OCI-LY3 (cell line): ENCODE measurements at regions not wholly inside any gene's neighbourhood (a gene's known extent, or its start where the extent isn't known, plus 50 kb on each side); places are given as distances from the start of the nearest gene placed in this dataset.
A peak's percentile ranks its signal among the peaks of the same experiment; 100 is the strongest.

Experiments
- H2AFZ ChIP-seq: fragments of 200-600, 300-600 bp; shearing (Covaris generic); 2 replicates; pipeline ENCODE4 v1.6.0; 2014; ENCODE audit warnings: antibody characterized with exemption, low read depth, low read length
- H3K27ac ChIP-seq: fragments of 200-600, 300-600 bp; sonication (generic); 2 replicates; pipeline ENCODE4 v1.5.1; 2014; ENCODE audit warnings: mild to moderate bottlenecking, low read length, moderate library complexity, mixed read lengths
- H3K27me3 ChIP-seq: fragments of 200-600, 300-600 bp; sonication (generic); 2 replicates; pipeline ENCODE4 v1.6.1; 2014; ENCODE audit warnings: low read depth, low read length, mixed read lengths
- H3K36me3 ChIP-seq: fragments of 200-600, 300-600 bp; sonication (generic); replicated peaks from 2 replicates; pipeline ENCODE3; 2014; ENCODE audit warnings: low read depth, low read length, mixed read lengths
- H3K4me1 ChIP-seq: fragments of 300-600, 200-600 bp; sonication (generic); 2 replicates; pipeline ENCODE4 v1.6.1; 2014; ENCODE audit warnings: low read length, mixed read lengths
- H3K4me2 ChIP-seq: fragments of 200-600, 300-600 bp; sonication (generic); 2 replicates; pipeline ENCODE4 v1.6.1; 2014; ENCODE audit warnings: low read length, mixed read lengths
- H3K4me3 ChIP-seq: fragments of 300-600, 200-600 bp; sonication (generic); 2 replicates; pipeline ENCODE4 v1.5.1; 2014; ENCODE audit warnings: antibody characterized with exemption, mild to moderate bottlenecking, low read length, moderate library complexity
- H3K79me2 ChIP-seq: fragments of 300-600, 200-600 bp; shearing (Covaris generic); 2 replicates; pipeline ENCODE4 v1.6.1; 2014; ENCODE audit warnings: mild to moderate bottlenecking, low read length, mixed read lengths
- H3K9ac ChIP-seq: fragments of 300-600, 200-600 bp; shearing (Covaris generic); 2 replicates; pipeline ENCODE4 v1.6.0; 2014; ENCODE audit warnings: mild to moderate bottlenecking, low read length, moderate library complexity
- H3K9me3 ChIP-seq: fragments of 200-600, 300-600 bp; shearing (Covaris generic); 2 replicates; pipeline ENCODE4 v1.6.1; 2014; ENCODE audit warnings: low read length, mixed read lengths; ENCODE audit not compliant: insufficient read depth
- H4K20me1 ChIP-seq: fragments of 200-600, 300-600 bp; sonication (generic); 2 replicates; pipeline ENCODE4 v1.6.1; 2016; ENCODE audit warnings: low read length, mixed read lengths; ENCODE audit not compliant: insufficient read depth
- EZH2phosphoT487 ChIP-seq: fragments of 200-600 bp; shearing (Covaris generic); IDR thresholded peaks from 2 replicates; pipeline ENCODE4 v1.6.1; 2018; ENCODE audit warnings: antibody characterized with exemption, mixed run types, low read depth
- TF ChIP-seq, protein P1 (sequence below): fragments of 200-600, 300-600 bp; sonication (generic); IDR thresholded peaks from 2 replicates; pipeline ENCODE4 v1.5.1; 2014; ENCODE audit warnings: antibody characterized with exemption, low read length, low read depth

DNA sequence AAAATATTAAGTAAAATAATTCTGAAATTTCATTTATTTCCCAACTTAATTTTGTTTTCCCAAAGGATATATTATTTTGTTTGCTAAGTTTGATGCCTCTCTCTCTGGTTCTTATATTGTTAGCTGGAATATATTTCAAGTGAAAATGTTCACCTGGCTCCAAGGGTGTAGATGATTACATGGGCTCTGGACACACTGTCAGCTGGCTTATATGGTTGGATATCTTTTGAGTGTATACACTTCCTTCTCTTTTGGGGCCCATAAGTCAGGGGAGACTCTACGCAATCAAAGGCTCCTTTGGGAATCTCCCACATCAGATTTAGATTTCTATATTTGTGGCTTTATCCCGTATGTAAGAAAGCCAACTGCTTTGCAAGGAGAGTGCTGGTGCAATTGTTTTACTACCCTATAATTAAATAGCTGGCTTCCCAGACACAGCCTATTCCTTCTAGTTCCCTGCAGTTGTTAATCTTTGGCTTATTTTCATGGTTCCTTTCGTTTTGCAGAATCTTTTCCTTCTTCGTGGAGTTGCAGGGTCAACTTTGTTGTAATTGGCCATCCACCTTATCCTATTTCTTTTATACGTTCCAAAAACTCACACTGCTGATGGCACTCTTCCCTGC is 225.7 kb downstream of the DPH6 start:
- Histone ChIP-seq H4K20me1 (no peaks in the 10 kb centered on the region), H3K79me2 (no peaks in the 10 kb centered on the region), H3K36me3 (no peaks in the 10 kb centered on the region), H3K27me3 (no peaks in the 10 kb centered on the region), H3K9ac (no peak overlapping the region), H3K4me3 (no peak overlapping the region), H2AFZ (no peak overlapping the region), H3K9me3 (no peaks in the 10 kb centered on the region), H3K27ac (no peak overlapping the region), H3K4me2 (no peak overlapping the region), H3K4me1 (no peaks in the 10 kb centered on the region)
- TF ChIP-seq, protein P1, sequence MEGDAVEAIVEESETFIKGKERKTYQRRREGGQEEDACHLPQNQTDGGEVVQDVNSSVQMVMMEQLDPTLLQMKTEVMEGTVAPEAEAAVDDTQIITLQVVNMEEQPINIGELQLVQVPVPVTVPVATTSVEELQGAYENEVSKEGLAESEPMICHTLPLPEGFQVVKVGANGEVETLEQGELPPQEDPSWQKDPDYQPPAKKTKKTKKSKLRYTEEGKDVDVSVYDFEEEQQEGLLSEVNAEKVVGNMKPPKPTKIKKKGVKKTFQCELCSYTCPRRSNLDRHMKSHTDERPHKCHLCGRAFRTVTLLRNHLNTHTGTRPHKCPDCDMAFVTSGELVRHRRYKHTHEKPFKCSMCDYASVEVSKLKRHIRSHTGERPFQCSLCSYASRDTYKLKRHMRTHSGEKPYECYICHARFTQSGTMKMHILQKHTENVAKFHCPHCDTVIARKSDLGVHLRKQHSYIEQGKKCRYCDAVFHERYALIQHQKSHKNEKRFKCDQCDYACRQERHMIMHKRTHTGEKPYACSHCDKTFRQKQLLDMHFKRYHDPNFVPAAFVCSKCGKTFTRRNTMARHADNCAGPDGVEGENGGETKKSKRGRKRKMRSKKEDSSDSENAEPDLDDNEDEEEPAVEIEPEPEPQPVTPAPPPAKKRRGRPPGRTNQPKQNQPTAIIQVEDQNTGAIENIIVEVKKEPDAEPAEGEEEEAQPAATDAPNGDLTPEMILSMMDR = no peak
- TF ChIP-seq EZH2phosphoT487 = no peak

DNA sequence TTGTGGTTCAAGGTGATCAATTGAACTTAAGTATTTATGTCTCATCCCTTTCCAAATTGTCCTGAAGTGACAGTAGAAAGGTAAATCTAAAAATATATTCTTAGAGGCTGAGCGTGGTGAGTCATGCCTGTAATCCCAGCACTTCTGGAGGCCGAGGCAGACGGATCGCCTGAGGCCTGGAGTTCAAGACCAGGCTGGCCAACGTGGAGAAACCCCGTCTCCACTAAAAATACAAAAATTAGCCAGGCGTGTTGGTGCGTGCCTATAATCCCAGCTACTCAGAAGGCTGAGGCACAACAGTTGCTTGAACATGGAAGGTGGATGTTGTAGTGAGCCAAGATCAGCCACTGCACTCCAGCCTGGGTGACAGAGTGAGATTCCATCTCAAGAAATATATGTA is 226.6 kb downstream of the DPH6 start:
- H3K36me3 ChIP-seq = no peaks in the 10 kb centered on the region
- H3K4me1 ChIP-seq = no peaks in the 10 kb centered on the region
- no peak overlapping the region for H3K9ac ChIP-seq
- no peak overlapping the region for H3K27ac ChIP-seq
- no peak overlapping the region for H2AFZ ChIP-seq
- no peaks in the 10 kb centered on the region for H4K20me1 ChIP-seq
- no peaks in the 10 kb centered on the region for H3K27me3 ChIP-seq
- no peaks in the 10 kb centered on the region for H3K9me3 ChIP-seq
- TF ChIP-seq EZH2phosphoT487 = no peak
- TF ChIP-seq, protein P1 = no peak
- H3K79me2 ChIP-seq = no peaks in the 10 kb centered on the region
- no peak overlapping the region for H3K4me2 ChIP-seq
- no peak overlapping the region for H3K4me3 ChIP-seq

DNA sequence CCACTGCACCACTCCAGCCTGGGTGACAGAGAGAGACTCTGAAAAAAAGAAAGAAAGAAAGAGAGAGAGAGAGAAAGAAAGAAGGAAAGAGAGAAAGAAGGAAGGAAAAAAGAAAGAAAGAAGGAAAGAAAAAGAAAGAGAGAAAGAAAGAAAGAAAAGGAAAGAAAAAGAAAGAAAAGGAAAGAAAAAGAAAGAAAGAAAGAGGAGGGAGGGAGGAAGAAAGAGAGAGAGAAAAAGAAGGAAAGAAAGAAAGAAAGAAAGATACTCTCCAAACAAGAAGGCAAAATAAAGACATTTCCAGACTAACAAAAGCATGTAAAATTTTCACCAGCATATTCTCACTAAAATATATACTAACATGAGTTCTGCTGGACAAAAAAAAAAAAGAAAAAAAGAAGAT is 228.7 kb downstream of the DPH6 start:
- Histone ChIP-seq H3K79me2 (no peaks in the 10 kb centered on the region), H4K20me1 (no peaks in the 10 kb centered on the region), H3K9me3 (no peaks in the 10 kb centered on the region), H3K4me1 (peaks cover 8% of the 10 kb centered on the region), H3K27me3 (no peaks in the 10 kb centered on the region), H2AFZ (no peak overlapping the region), H3K4me3 (no peak overlapping the region), H3K4me2 (no peak overlapping the region), H3K36me3 (no peaks in the 10 kb centered on the region), H3K27ac (no peak overlapping the region), H3K9ac (no peak overlapping the region)
- TF ChIP-seq EZH2phosphoT487 = no peak
- TF ChIP-seq, protein P1 = no peak

DNA sequence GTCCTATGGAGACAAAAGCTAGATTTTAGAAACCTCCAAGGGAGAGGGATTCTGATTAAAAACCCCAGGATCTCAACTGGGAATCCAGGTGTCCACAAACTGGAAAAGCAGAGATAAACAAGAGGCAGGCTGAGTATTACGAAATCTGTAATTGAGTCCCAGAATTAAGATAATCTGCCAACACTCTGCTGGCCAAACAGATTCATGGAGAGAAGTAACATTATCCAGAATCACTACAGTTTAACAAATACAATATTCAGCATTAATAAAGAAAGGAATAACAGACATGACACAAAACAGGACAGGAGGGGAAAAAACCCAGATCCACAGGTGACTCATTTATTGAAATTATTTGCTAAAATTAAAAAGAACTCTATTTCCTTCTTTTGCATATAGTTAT is 227.2 kb upstream of the NANOGP8 start:
- H2AFZ ChIP-seq = no peak overlapping the region
- no peak overlapping the region for H3K9ac ChIP-seq
- no peak overlapping the region for H3K27ac ChIP-seq
- no peaks in the 10 kb centered on the region for H3K9me3 ChIP-seq
- no peaks in the 10 kb centered on the region for H3K27me3 ChIP-seq
- TF ChIP-seq, protein P1 = no peak
- no peak for TF ChIP-seq EZH2phosphoT487
- H3K4me1 ChIP-seq = peaks cover 30% of the 10 kb centered on the region
- peak overlapping the region; percentile 67 for H3K4me2 ChIP-seq
- H3K4me3 ChIP-seq = peak overlapping the region; percentile 27
- no peaks in the 10 kb centered on the region for H3K36me3 ChIP-seq
- H4K20me1 ChIP-seq = no peaks in the 10 kb centered on the region
- H3K79me2 ChIP-seq = no peaks in the 10 kb centered on the region
